ENCODE measurements at regions not wholly inside any gene's neighbourhood (a gene's known extent, or its start where the extent isn't known, plus 50 kb on each side); places are given as distances from the start of the nearest gene placed in this dataset.

GRCh38 chr10:63751836-63752235, 230.6 kb downstream of the REEP3 start:
- TF ChIP-seq POLR2A (IDR thresholded peaks at IDR 0.05) (no peak), CTCF (IDR thresholded peaks at IDR 0.05) (no peak)

All from Peyer's patch (tissue), 4 donors.